HG03060 (cell line): ENCODE measurements at regions not wholly inside any gene's neighbourhood (a gene's known extent, or its start where the extent isn't known, plus 50 kb on each side); places are given as distances from the start of the nearest gene placed in this dataset.

Experiments used
- ATAC-seq: cut with Tn5 transposase; IDR thresholded peaks from one replicate; pipeline ENCODE4 v1.9.1; 2021; ENCODE audit warnings: low read depth, moderate number of reproducible peaks; ENCODE audit not compliant: unreplicated experiment

DNA sequence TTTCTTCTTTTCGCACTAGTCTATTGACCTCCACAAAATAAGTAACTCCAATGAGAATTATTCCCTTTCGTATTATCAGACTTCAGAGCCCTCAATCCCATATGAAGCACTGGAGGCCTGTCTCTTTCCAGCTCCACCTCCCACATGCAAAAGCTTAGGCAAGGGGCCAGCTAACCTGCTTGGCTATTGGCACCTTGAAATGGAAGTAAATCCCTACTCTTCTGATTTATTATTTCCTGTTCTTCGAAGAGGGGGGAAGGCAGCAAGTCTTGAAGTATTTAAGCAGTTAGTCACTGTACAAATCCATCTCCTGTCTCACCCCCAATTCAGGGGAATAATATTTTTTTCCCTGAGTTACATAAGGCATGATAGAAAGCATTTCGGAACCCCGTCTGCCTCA, 577.8 kb downstream of the MAFB start:
- ATAC-seq, result no peak

DNA sequence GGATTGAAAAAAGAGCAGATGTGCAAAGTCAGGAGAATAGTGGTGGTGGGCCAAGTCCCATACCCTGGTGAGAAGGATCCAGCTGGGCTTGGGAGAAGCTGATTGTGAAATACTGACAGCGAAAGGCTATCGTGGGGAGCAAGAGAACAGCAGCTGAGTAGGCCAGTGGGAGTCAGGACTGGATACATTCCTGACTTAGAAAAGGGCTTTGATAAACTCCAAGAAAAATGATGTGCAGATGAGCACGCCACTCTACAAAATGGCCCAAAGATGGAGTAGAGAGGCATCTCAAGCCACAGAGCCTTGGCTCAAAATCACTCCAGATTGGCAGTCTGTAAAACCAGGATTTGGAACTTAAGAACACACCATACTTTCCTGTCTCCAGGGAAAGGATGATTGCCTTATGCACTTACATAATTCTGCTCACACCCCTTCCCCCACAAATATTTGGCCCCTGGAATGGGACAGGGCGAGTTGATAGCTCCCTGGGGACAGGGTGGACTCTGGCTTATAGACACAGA, 578.7 kb downstream of the MAFB start:
- no peak for ATAC-seq

DNA sequence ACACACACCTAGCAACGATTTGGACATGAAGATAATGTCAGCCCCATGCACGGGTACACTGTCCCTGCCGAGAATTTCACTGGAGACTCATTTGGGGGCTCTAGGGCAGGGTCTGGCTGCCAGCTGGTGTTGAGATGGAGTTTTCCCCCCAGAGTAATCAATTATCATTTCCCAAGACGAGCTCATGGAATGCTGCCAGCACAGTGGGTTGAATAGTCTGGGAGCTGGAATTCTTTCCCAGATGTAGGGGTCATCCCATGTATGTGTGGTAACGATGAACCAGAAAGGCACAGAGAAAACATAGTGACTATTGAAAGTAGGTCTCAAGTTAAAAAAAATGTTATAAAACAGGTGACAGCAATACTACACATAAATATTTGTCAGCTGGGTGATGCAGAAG, 579.9 kb downstream of the MAFB start:
- ATAC-seq, result no peak

DNA sequence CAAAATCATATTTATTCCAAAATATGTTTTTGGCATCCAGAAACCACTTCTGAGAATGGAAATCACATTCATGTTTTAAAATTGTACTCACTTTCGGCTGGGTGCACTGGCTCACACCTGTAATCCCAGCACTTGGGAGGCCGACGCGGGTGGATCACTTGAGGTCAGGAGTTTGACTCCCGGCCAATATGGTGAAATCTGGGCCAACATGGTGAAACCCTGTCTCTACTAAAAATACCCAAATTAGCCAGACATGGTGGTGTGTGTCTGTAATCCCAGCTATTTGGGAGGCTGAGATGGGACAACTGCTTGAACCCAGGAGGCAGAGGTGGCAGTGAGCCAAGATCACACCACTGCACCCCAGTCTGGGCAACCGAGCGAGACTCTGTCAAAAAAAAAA, 580.7 kb downstream of the MAFB start:
- no peak for ATAC-seq

DNA sequence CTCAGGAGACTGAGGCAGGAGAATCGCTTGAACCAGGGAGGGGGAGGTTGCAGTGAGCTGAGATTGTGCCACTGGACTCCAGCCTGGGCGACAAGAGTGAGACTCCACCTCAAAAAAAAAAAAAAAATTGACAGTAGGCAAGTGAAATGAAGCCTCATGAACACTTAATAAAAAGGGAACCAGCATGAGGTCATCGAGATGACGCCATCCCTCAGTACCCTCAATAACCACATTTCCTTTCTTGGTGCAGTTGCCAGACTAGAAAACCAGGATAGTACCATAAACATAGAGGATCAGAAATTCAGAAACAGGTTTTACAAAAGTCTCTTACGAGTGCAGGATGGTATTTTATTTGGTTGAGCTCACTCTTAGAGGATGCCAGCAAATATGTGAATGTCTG, 584.1 kb downstream of the MAFB start:
- ATAC-seq, result no peak

DNA sequence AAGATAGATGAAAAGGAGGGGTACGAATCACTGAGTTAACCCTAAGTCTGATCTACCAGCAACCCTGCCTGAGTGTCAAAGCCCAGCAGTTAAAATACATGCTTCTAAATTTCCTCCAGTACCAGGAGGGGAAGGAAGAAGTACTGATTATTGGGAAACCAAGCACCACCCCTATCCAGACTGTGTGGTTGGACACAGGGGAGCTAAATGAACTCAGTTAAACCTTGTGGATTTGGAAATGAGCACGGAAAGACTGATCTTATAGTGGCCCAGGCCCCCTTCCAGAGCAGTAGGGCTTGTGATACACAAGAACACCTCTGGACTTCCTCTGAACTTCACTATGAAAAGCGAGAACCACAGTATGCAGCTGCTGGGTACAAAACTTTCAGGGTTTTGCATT, 585.6 kb downstream of the MAFB start:
- ATAC-seq, result no peak

DNA sequence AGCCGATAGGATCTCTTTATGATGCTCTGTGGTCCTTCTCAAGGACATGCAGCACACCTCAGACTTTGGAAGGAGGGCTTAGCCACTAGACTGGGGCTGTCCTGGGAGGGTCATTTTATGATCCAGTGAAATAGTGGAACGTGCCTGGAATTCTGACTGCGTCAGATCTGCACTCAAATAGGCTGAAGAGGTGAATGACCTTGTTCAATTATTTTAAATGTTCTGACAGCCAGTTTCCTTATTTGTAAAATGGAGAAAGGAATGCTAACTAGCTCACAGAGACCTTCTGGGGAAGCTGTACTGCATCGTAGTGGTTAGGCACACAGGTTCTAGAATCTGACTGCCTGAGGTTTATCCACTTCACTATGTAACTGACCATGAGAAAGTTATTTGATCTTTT, 587.5 kb downstream of the MAFB start:
- no peak for ATAC-seq

DNA sequence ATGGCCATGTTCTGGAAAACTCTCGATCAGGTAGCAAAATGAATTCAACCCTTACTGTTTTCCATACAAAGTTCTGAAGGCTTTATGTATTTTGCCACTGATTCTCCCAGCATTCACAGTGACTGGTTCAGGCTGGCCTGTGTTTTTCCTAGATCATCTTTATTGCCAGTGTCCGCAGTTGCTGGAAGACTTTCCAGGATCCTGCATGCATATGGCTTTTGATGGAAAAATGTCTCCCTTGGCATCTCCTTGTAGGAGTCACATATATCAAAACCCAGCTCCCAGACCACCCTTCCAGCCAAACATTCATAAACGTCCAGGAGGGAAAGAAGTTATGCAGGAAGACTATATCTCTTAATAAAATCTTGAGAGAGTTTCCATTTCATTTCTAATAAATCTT, 588.8 kb downstream of the MAFB start:
- no peak for ATAC-seq

DNA sequence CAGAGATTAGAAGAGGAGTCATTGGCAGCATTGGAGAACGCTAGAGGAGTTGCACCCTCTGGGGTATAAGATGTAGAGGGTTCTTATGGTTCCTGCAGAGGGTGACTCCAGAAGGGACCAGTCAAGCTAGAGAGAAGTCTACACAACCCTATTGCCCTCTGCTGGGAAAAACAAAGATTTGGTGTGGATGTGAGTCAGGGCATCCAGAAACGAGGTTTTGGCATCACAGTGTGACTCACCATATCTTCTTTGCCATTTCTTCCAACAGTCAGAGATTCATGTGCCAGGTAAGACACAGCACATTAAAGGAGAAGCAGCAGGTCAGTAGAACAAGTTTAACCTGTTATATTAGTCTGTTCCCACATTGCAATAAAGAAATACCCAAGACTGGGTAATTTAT, 598.8 kb downstream of the MAFB start:
- no peak for ATAC-seq

DNA sequence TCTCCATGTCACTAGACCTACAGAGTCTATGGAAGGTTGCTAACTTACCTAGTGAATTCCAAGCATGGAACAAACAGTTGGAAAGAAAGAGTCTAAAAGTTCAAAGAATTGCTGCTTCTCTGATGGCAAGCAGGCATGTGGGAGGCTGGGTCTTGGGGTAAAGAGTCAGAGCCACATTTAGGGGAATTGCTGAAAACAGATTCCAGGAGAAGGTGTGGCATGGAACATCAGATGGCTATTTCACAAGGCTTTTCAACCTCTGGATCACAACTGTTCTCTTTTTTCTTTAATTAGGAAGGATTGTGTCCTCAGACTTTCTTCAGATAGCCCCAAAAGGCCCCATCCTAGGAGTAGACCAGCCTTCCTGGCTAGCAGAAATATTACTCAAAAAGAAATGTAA, 601.5 kb downstream of the MAFB start:
- no peak for ATAC-seq

DNA sequence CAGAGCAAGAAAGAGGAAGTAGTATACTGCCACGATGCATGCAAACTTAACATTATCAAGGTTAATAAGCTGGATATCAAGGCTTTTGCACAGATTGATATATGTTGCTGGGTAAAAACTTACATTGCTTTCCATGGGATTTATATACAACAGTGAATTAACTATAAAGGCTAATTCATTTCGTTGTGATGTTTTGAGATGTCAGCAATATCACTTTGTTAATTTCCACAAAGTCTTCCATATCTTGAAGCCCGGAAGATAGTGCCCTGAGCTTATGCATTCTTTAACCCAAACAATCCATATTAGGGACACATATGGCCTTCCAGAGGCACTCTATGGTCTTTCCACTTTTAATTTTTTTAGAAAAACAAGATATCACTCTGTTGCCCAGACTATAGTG, 603.5 kb downstream of the MAFB start:
- ATAC-seq, result no peak

DNA sequence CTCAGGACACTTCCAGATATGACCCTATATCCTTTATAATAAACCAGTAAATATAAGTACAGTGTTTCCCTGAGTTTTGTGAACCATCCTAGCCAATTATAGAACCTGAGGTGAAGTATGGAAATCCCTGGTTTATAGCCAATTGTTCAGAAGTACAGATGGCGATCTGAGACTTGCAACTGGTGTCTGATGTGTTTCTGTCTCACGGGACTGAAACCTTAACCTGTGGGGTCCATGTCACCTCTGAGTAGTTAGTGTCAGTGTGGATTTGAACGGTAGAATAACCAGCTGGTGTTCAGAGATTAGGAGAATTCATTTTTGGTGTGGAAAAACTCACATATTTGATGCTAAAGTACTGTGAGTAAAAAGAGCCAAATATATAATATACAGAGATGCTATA, 606.6 kb downstream of the MAFB start:
- no peak for ATAC-seq

DNA sequence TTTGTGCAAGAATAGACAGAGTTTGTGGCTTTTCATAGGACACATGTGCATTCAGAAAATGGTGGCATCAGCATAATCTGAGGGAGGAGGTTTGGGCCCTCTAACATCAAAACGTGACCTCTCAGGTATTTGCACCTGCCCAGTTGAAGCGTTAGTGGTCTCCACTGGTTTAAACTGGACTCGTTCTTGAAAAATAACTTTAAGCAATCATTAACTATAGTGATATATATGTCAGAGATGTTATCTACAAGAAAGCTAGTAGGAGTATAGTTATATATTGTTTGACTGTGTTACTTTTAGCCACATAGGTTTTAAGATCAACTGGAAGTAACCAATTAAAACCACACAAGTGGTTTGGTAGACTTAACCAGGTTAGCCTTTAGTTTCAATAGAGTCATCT, 607.4 kb downstream of the MAFB start:
- ATAC-seq, result no peak

DNA sequence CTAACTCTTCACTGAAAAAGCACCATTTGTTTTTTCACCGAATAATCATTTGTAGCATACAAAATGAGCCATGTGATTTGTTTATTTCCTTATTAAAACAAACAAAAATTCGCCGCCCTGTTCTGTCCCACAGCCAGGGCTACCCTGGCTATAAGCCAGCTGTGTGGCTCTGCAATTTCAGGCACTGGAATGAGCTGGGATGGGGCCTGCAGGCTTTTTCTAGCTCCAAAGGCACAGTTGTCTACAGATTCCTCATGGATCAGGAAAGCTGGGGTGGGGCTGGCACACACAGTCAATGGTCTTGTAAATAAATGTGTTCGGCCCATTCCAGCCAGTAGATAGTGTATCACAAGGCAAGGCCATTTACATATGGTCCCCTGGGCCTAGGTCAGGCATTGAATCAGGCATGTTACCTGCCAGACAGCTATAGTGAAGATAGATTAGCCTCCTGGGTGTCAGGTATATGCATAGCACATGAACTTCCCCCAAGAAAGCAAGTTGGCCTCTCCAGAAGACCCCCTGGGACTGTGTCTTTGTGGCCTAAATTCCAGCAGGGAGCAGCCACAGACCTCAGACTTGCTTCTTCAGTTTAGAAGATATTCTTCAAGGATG, 608.9 kb downstream of the MAFB start:
- ATAC-seq, result no peak

DNA sequence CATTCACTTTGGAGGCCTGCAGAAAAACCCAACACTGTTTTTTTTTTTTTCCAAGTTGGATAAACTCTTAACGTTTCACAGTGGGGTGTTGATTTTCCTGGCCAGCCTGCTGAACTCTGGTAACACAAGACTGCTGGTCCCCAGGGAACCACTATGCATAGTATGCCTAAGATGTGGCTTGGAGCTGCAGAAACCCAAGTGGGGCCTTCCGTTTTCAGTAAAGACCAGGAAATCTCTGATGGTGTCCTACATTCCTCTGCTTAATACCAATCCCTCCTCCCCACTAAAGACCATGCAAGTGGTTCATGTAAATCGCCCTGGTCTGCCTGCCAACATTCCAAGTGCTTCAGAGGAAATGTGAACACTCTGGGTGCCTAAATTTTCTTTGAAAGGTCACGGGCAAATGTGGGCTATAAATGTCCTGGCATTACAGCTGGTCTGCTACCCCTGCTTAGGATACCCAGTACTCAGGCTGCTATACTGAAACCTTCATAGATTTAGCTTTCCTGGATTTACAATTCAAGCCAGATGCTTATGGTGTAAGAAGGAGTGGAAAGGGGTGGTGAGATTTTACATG, 615.4 kb downstream of the MAFB start:
- no peak for ATAC-seq

DNA sequence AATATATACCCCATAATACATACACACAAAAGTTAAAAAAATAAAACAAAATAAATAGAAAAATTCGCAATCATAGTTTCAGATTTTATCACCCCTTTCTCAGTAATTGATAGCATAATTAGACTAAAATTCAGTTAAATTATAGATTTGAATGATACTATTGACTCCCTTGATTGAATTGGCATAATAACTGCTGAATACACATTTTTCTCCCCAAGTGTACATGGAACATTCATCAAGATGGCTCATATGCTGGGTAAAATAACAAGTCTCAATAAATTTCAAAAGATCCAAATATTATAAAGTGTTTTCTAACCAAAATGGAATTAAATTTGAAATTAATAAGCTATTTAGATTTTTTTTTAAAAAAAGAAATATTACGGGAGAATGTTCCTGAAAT, 616.1 kb downstream of the MAFB start:
- no peak for ATAC-seq

DNA sequence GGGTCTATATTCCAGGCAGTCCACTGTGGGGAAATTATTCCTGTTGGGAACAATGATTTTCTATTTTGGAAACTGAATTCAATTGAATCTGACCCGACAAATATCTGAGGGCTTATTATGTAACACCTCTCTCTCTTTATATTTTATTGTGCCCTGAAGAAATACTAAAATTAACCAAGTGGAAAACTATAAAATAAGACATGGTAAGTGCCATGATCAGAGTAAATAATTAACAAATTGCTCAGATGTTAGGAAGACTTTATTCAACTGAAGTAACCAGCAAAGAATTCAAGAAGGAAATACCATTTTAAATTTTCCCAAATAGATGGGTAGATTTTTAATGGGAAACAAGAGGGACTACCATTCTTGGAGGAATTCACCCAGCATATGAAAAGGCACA, 632.9 kb downstream of the MAFB start:
- no peak for ATAC-seq

DNA sequence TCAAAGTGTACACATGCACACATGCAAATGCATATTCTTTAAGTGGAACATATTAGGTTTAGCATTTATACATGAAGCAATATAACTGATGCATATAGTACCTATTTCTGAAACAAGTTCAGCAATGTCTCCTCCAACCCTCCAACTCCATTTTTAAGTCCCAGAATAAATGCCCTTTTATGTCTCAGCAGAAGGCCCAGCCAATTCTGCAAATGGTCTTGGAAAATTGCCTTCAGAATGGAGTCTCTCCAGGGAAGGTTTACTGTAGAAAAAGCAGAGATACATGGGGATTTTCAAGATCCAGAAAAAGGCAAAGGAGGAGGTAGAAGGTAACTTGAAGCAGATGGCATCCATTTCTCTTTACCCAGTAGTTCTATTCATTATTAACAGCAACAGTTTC, 633.3 kb downstream of the MAFB start:
- ATAC-seq, result no peak

DNA sequence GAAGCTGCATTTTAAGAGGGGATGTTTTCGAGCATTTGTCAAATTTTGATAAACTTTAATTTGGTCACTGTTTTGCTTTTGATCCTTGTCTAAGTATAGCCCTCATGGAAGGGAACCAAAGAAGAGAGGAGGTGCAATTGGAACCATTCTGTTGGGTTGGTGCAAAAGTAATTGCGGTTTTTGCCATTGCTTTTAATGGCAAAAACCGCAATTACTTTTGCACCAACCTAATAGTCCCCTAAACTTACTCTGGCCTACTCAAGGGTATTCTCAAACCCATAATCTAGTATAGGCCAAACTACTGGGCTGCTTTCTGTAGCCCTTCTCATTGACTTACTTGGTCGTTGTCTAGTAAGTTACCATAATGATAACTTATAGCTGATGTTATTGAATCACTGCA, 634.7 kb downstream of the MAFB start:
- ATAC-seq, result no peak

DNA sequence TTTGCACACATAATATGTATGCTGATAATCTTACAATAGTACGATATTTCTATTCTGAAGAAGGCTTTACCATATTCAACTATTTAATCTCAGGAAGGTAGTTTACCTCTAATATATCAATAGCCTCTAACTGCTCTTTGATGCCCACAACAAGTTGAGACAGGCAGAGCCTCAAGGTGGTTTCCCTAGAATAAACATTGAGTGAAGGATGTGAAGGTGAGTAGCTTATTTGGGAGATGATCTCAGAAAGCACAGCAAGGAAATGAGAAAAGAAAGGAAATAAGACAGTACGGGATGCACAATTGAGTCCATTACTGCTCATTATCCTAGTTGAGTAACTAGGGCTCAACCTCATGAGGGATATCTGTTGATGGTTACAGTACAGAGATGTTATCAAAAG, 638.4 kb downstream of the MAFB start:
- ATAC-seq, result no peak

DNA sequence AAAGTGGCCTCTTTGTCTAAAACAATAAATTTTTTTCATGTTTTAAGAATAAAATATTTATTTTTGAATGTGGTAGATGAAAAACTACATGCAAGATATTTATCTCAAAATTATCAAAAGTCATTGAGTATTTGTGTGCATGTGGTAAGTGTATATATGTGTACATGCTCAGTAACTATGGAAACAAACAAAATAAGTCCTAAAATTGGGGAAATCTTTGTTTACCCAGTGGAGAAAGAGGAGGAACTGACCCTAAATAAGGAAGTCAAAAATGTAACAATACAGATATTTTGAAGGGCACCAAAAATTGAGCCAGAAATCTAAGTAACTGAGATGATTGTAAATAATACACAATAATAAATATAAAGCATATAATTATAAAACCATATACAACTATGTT, 639.2 kb downstream of the MAFB start:
- no peak for ATAC-seq

DNA sequence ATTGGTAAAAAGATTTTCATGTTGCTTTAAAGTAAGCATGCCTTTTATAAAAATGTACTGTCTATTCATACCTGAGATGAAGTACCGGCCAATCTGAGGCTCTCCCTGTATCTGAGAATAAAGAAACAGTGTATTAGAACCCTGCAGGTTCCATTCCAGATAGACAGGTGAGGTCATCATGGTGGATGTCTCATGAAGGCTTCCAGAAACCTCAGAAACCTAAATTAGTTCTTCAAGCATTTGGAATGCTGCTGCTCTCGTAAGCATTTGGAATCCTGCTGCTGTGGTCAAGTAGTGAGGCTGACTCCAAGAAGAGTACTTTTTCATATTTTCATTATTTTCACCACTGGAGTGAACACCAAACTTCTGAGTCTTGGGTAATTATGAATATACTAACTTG, 642.3 kb downstream of the MAFB start:
- ATAC-seq, result no peak

DNA sequence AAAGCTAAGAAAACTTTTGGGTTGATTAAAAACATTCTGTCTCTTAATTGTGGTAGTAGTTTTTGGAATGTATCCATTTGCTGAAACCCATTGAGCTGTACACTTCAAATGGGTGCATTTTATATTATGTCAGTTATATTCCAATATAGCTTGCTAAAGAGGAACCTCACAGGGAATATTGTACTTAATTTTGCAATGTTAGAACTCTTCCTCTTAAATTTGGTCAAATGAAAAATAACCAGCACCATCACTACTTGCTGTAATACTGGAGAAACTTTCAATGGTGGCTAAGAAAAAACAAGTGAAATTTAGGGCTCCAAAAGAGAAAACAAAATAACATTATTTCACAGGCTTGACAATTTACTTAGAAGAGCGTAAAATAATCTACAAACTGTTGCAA, 651.5 kb downstream of the MAFB start:
- ATAC-seq, result no peak
